Endothelial cell (in vitro differentiated cells): ENCODE measurements at regions not wholly inside any gene's neighbourhood (a gene's known extent, or its start where the extent isn't known, plus 50 kb on each side); places are given as distances from the start of the nearest gene placed in this dataset.

Experiments
- DNase-seq: peaks from one replicate; pipeline ENCODE4 v3.0.0; 2021; ENCODE audit warnings: low spot score
- H3K27ac Mint-ChIP-seq: one replicate; pipeline ENCODE4 v1.8.0; 2021; ENCODE audit warnings: mixed read lengths, inconsistent platforms; ENCODE audit not compliant: unreplicated experiment
- H3K27me3 Mint-ChIP-seq: one replicate; pipeline ENCODE4 v1.8.0; 2021; ENCODE audit warnings: mild to moderate bottlenecking, moderate library complexity, mixed read lengths, inconsistent platforms; ENCODE audit not compliant: unreplicated experiment
- H3K36me3 Mint-ChIP-seq: one replicate; pipeline ENCODE4 v1.8.0; 2021; ENCODE audit warnings: mild to moderate bottlenecking, low read depth, mixed read lengths, inconsistent platforms; ENCODE audit not compliant: unreplicated experiment
- H3K4me1 Mint-ChIP-seq: one replicate; pipeline ENCODE4 v1.8.0; 2021; ENCODE audit warnings: mild to moderate bottlenecking, mixed read lengths, inconsistent platforms; ENCODE audit not compliant: unreplicated experiment
- H3K4me3 Mint-ChIP-seq: one replicate; pipeline ENCODE4 v1.8.0; 2021; ENCODE audit warnings: mild to moderate bottlenecking, mixed read lengths, inconsistent platforms; ENCODE audit not compliant: unreplicated experiment
- H3K9me3 Mint-ChIP-seq: one replicate; pipeline ENCODE4 v1.8.0; 2021; ENCODE audit warnings: mixed read lengths, inconsistent platforms; ENCODE audit not compliant: unreplicated experiment
- CTCF ChIP-seq: fragments of 200-600 bp; sonication (generic); IDR thresholded peaks from one replicate; pipeline ENCODE4 v1.5.0; 2021; ENCODE audit warnings: antibody characterized with exemption; ENCODE audit not compliant: unreplicated experiment

DNA sequence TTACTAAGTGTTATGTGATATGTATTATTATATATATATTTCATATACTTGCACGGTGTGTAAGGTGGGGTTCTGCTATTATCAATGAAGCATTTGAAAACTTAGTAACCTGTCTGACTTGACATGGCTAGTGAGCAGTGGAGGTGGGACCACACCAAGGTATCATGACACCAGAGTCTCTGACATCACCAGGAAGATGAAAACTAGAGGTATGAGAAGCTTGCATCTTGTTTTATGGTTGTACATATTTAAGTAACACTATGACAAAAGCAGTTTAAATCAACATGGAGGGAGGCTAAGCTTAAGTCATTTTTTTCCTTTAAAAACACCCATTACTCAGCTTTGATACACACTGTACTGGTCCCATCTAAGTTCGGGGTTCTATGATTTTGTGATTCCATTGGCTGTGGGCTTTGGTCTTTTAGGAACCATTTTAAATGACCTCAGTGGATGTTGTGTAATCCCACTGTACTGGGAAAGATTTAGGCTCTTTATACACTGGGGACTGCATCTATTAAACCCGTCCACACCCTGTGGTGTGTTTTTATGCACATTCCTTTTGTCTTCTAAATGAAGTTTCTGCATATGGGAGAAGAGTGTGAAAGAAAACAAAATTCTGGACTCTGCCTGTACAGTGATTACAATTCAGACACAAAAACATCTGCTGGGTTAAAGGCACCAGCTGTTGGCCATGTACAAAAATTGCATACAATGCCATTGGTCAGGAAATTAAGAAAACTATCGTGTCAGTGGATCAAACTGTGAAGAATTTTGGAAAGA, 570.6 kb downstream of the SPRY1 start:
- TF ChIP-seq CTCF: no peak
- H3K4me3 Mint-ChIP-seq: no peak overlapping the region
- H3K27me3 Mint-ChIP-seq: no peaks in the 10 kb centered on the region
- no peaks in the 10 kb centered on the region for H3K4me1 Mint-ChIP-seq
- no peak overlapping the region for H3K27ac Mint-ChIP-seq
- DNase-seq: no peak
- H3K36me3 Mint-ChIP-seq: no peaks in the 10 kb centered on the region
- H3K9me3 Mint-ChIP-seq: no peaks in the 10 kb centered on the region

GRCh38 chr4:123972031-123972430, 575.4 kb downstream of the SPRY1 start:
- DNase-seq: no peak
- TF ChIP-seq CTCF: no peak
- peaks cover 4% of the 10 kb centered on the region for H3K36me3 Mint-ChIP-seq
- H3K9me3 Mint-ChIP-seq: no peaks in the 10 kb centered on the region
- peaks cover 9% of the 10 kb centered on the region for H3K4me1 Mint-ChIP-seq
- H3K27ac Mint-ChIP-seq: no peak overlapping the region
- no peaks in the 10 kb centered on the region for H3K27me3 Mint-ChIP-seq
- no peak overlapping the region for H3K4me3 Mint-ChIP-seq

DNA sequence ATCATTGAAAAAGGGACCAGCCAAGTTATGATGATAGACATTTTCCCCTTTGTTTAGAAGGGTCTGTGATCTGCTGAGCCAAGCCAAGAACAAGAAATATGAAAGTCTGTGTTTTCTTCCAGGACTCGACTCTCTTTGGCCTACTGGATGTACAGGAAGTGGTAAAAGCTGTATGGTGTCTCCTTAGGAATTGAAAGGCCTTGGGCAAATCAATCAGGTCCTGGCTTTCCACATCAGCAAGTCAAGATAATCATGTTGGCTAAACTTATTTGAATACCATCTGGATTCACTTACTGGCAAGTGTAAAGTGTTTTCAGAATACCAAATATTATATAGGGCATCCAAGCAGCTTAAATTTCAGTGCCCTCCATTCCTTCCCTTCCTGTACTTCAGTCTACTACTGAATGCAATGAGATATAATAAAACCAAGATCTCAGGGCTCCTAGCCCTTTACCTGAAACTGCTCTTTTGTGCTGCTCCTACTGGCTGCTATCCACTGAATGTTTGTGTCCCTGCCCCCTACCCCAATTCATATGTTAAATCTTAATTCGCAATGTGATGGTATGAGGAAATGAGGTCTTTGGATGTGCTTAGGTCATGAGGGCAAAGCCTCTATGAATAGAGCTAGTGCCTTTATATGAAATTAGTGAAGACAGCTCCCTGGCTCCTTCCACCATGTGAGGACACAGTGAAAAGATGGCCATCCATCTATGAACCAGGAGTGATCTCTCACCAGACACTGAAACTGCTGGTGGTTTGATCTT, 578.0 kb downstream of the SPRY1 start:
- peaks cover 9% of the 10 kb centered on the region for H3K4me1 Mint-ChIP-seq
- DNase-seq: no peak
- TF ChIP-seq CTCF: no peak
- no peak overlapping the region for H3K4me3 Mint-ChIP-seq
- no peak overlapping the region for H3K27ac Mint-ChIP-seq
- H3K27me3 Mint-ChIP-seq: no peaks in the 10 kb centered on the region
- H3K9me3 Mint-ChIP-seq: no peaks in the 10 kb centered on the region
- H3K36me3 Mint-ChIP-seq: peaks cover 4% of the 10 kb centered on the region

- peaks cover 9% of the 10 kb centered on the region for H3K4me1 Mint-ChIP-seq
- H3K4me3 Mint-ChIP-seq: no peak overlapping the region
- no peak for DNase-seq
- no peaks in the 10 kb centered on the region for H3K27me3 Mint-ChIP-seq
- H3K36me3 Mint-ChIP-seq: peaks cover 4% of the 10 kb centered on the region
- H3K9me3 Mint-ChIP-seq: no peaks in the 10 kb centered on the region
- TF ChIP-seq CTCF: no peak
- no peak overlapping the region for H3K27ac Mint-ChIP-seq
Measured at GRCh38 chr4:123976285-123976684, 579.7 kb downstream of the SPRY1 start.

GRCh38 chr4:123976819-123977218, 580.2 kb downstream of the SPRY1 start:
- no peak for DNase-seq
- H3K27me3 Mint-ChIP-seq: no peaks in the 10 kb centered on the region
- no peaks in the 10 kb centered on the region for H3K9me3 Mint-ChIP-seq
- TF ChIP-seq CTCF: no peak
- peaks cover 9% of the 10 kb centered on the region for H3K4me1 Mint-ChIP-seq
- peaks cover 4% of the 10 kb centered on the region for H3K36me3 Mint-ChIP-seq
- H3K4me3 Mint-ChIP-seq: no peak overlapping the region
- no peak overlapping the region for H3K27ac Mint-ChIP-seq
